A204.1 (cell line): ENCODE measurements at regions not wholly inside any gene's neighbourhood (a gene's known extent, or its start where the extent isn't known, plus 50 kb on each side); places are given as distances from the start of the nearest gene placed in this dataset.
"Not testable (repeated sequence)": the region's sequence is repeated elsewhere in the genome, so short reads cannot be mapped to it uniquely, and the experiment has no call there.

Experiments
- FAIRE-seq: peaks from 2 replicates; lab custom pipeline; 2012; peaks lifted over from hg19 to GRCh38; lab: Jason Lieb, UNC

GRCh38 chr4:84279678-84280077, 219.4 kb downstream of the NKX6-1 start:
- no peak for FAIRE-seq

- FAIRE-seq = no peak
Observed at GRCh38 chr4:84277923-84278322, 221.2 kb downstream of the NKX6-1 start.

GRCh38 chr4:84276752-84277151, 222.3 kb downstream of the NKX6-1 start:
- no peak for FAIRE-seq

DNA sequence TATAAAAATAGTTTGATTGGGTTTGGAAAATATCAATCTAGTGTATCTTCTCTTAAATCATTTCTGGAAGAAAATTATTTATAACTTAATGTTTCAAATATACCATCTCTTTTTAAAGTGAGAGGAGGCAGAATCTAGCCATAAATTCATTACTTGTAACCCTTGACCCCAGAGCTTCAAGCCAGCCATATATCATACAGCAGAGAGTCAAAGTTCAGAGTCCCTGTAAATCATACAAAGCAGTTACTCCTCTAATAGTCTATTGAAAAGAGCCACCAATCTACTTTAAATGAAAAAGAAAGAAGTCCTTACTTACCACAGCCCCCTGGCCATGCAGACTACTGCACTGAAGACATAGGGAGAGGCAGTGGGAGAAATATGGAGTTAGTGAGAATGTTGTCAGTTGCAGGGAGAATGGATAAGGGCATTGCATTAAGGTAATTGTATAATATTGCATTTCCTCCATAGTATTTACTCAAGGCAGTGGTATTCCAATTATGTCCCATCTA, 229.5 kb downstream of the NKX6-1 start:
- FAIRE-seq = no peak

- no peak for FAIRE-seq
Observed at GRCh38 chr4:84264652-84265051, 234.4 kb downstream of the NKX6-1 start.

DNA sequence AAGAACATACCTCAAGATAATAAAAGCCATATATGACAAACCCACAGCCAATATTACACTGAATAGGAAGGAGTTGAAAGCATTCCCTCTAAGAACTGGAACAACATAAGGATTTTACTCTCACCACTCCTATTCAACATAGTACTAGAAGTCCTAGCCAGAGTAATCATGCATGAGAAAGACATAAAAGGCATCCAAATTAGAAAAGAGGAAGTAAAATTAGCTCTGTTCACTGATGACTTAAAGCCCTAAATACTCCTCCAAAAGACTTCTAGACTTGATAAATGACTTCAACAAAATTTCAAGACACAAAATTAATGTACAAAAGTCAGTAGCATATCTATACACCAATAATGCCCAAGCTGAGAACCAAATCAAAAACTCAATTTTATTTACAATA, 235.7 kb downstream of the NKX6-1 start:
- FAIRE-seq = no peak

DNA sequence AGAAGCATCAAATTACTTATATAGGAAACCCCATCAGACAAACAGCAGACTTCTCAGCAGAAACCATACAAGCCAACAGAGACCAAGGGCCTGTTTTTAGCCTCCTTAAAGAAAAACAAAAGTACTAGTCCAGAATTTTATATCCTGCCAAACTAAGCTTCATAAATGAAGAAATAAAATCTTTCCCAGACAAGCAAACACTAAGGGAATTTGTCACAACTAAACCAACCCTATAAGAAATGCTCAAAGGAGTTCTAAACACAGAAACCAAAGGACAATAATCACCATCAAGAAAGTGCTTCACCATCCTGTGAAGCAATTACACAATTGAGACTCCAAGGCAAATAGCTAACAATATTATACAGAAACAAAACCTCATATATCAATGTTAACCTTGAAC, 238.6 kb downstream of the NKX6-1 start:
- no peak for FAIRE-seq

DNA sequence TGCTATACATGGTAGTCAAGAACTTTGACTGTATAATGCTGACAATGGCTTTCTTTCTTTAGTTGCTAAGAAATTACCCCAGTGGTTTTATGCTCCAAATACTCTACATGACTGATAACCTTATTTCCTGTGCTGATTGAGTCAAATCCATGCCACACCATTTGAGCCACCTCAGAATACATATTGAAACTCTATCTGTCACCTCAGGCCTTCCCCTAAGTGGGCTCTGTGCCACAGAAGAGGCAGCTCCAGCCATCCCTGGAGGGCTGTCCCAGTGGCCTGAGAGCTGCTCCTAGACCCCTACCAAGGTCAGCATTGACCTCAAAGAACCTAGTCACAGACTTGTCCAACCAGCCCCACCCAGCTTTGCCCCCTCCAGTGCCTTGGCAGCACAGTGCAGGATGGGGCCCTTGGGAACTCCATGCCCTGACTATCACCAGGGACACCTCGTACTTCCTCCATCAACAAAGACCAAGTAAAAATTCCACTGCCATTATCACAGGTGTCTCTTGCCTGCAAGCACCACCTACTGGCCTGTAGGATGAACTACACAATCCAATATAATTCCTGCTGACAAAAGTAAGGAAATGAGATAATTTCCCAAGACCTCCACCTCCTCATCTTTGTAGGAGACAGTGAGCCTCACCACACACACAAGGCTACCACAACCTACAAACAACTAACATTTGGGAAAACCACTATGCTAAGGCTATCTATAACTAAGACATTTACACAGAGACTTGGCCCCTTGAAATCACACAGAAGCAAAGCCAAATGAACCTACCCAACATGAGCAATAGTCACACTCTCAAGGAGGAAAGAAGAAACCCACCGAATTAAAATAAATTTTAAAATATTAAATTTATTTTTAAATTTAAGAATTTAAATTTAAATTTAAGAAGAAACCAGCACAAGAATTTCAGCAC, 239.9 kb downstream of the NKX6-1 start:
- FAIRE-seq = no peak

GRCh38 chr4:84254537-84254936, 244.6 kb downstream of the NKX6-1 start:
- FAIRE-seq = no peak

GRCh38 chr4:84249521-84249920, 249.6 kb downstream of the NKX6-1 start:
- no peak for FAIRE-seq

DNA sequence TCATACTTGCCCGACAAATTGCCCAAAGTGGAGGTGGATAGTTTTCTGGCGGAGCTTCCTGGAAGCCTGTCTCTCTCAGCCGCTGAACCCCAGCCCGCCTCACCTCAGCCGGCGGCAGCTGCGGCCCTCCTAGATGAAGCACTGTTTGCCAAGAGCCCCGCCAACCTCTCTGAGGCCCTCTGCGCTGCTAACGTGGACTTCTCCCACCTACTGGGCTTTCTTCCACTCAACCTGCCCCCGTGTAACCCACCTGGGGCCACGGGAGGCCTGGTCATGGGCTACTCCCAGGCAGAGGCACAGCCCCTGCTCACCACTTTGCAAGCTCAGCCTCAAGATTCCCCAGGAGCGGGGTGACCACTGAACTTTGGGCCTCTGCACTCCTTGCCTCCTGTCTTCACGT, 254.1 kb downstream of the NKX6-1 start:
- FAIRE-seq = not testable (repeated sequence)

GRCh38 chr4:84244346-84244801, 254.7 kb downstream of the NKX6-1 start:
- FAIRE-seq = not testable (repeated sequence)

GRCh38 chr4:84243685-84244084, 255.4 kb downstream of the NKX6-1 start:
- FAIRE-seq = no peak

GRCh38 chr4:84239278-84239845, 259.7 kb downstream of the NKX6-1 start:
- no peak for FAIRE-seq

DNA sequence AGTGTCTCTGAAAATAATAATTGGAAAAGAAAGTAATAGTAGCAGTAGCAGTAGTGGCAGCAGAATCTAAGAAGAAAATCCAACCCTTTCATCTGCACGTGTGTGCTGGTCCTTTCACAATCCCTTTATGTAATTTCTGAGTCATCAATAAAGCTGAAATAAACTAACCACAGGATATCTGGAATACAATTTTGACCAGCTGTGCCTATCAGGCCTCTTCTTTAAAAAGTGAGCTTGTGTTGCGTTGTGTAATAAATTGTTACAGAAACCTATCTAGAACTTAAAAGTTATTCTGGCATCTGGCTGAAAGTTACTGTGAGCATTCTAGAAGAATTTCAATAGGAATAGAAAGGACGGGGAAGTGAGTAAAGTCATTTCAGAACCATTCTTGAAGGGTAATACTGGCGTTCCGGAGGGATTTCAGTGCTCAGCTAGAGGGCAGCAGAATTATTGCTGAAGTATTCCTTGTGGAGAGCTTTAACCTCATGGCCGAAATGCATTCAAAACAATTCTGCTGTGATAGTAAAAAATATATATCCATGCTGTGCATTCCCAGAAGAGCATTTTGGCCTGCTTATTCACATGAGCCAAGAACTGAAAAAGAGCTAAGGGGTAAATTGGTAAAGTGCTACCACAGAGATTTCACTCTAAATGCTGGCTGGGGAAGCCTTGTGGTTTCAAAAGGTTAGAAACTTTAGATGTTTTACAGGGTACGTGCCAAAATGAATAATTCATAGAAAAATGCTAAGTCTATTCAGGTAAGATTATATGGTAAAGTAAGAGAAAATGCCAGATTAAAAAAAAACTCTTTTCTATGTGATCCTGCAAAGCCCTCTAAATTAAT, 260.6 kb downstream of the NKX6-1 start:
- no peak for FAIRE-seq

GRCh38 chr4:84237008-84237407, 262.1 kb downstream of the NKX6-1 start:
- no peak for FAIRE-seq

DNA sequence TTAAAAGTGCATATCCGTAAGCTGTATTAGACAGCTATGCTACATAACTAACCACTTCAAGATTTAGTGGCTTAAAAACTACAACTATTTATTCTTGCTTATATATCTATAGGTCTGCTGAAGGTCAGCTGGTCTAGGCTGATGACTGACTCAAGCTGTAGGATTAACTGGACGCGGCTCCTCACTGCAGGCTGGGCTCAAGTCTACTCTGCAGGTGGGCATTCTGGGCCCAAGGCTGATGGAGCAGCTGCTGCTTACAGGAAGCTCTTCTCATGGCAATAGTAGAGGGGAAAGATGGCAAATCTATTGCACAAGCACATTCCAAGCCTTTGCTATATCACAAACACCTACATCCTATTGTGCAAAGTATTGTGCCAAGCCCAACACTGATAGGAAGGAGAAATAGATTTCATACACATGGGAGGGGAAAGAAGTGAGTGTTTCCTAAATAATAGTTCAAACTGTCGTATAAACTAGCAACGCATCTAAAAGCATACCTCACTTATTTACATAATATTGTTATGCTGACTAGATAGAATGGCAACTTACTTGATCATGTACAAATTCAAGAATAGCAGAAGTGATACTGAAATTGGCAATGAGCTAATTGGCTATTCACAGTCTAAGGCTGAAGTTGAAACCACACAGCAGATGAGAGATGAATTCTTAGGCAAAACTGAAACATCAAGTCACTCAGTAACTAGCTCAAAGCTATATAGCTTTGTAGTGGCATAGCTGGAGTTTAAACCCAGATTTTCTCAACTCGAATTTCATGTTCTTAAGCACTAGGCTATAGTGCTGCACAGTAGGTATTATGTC, 263.8 kb downstream of the NKX6-1 start:
- FAIRE-seq = no peak

- FAIRE-seq = no peak
Observed at GRCh38 chr4:84232309-84233095, 266.6 kb downstream of the NKX6-1 start.

- no peak for FAIRE-seq
Observed at GRCh38 chr4:84231539-84232055, 267.5 kb downstream of the NKX6-1 start.

DNA sequence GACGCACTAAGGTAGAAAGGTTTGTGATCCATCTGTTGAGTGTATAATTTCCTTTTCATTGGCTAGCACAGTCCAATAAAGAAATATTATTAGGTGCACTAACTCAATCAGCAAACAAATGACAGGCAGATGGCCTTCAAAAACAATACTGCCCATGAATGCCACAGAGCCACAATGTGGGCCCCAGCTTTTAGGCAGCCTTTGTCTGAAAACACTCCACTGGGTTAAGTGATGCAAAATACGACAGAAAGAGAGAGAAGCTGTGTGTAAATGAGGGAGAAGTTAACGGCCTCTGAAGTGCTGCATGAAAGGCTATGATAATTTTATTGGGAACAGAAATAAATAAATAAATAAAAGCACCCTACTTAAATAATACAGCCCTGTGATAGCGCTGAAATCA, 274.6 kb downstream of the NKX6-1 start:
- no peak for FAIRE-seq

DNA sequence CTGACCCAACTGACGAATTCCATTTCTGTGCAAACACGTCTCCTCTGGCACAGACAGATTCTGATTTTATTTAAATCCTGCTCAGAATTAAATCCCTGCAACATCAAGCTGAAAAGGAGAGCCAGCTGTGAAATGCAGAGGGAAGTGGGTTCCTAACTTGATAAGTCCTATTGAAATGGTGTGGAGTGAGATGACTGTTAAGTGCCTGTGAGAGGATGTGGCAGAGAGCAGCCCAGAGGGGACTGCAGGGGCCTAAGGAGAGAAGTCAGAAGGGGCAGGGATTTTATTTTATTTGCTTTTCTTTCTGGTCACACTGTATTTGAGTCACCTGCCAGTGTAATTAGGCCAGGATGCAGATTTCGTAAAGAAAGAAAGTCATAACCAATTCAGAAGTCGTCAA, 277.4 kb downstream of the NKX6-1 start:
- no peak for FAIRE-seq
